Panc1 (cell line): ENCODE measurements at regions not wholly inside any gene's neighbourhood (a gene's known extent, or its start where the extent isn't known, plus 50 kb on each side); places are given as distances from the start of the nearest gene placed in this dataset.

ENCODE experiments used
- POLR2AphosphoS5 ChIP-seq: IDR thresholded peaks from 2 replicates; pipeline ENCODE4 v1.6.1; 2012; ENCODE audit warnings: mild to moderate bottlenecking, low read depth, low read length, moderate library complexity
- TF ChIP-seq, protein P1 (sequence below): fragments of 450-650 bp; IDR thresholded peaks from 2 replicates; pipeline ENCODE4 v1.5.1; 2017; ENCODE audit warnings: mild to moderate bottlenecking

DNA sequence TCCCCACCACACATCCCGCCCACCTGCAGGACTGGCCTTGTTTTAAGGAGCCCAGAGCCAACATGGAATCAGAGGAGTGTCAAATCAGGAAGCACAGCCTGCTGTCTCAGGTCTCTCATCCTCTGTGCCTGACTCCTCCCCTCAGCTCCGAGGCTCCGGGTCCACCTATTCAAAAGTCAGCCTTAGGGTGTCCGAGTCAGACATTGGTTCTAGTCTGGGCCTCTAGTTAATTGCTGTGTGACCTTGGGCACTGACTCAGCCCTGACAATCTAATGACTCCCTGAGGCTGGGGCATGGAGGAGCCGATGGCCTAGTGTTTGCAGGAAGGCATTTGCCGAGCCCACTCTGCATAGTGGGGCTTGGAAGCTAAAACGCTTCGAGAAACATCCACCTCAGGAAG, 223.1 kb upstream of the PPP2R2D start:
- TF ChIP-seq, protein P1, sequence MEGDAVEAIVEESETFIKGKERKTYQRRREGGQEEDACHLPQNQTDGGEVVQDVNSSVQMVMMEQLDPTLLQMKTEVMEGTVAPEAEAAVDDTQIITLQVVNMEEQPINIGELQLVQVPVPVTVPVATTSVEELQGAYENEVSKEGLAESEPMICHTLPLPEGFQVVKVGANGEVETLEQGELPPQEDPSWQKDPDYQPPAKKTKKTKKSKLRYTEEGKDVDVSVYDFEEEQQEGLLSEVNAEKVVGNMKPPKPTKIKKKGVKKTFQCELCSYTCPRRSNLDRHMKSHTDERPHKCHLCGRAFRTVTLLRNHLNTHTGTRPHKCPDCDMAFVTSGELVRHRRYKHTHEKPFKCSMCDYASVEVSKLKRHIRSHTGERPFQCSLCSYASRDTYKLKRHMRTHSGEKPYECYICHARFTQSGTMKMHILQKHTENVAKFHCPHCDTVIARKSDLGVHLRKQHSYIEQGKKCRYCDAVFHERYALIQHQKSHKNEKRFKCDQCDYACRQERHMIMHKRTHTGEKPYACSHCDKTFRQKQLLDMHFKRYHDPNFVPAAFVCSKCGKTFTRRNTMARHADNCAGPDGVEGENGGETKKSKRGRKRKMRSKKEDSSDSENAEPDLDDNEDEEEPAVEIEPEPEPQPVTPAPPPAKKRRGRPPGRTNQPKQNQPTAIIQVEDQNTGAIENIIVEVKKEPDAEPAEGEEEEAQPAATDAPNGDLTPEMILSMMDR = no peak
- TF ChIP-seq POLR2AphosphoS5 = no peak
